ENCODE measurements at regions not wholly inside any gene's neighbourhood (a gene's known extent, or its start where the extent isn't known, plus 50 kb on each side); places are given as distances from the start of the nearest gene placed in this dataset.
A peak's percentile ranks its signal among the peaks of the same experiment; 100 is the strongest.

GRCh38 chr6:48813836-48814235 is 649.2 kb downstream of the MMUT start:
- DNase-seq, result no peak

GRCh38 chr6:48809700-48810099 is 653.4 kb downstream of the MMUT start:
- DNase-seq, result no peak

- DNase-seq, result no peak
Measured at GRCh38 chr6:48809245-48809644, 653.8 kb downstream of the MMUT start.

GRCh38 chr6:48798296-48798695 is 664.8 kb downstream of the MMUT start:
- DNase-seq, result no peak

- no peak for DNase-seq
Measured at GRCh38 chr6:48782225-48782624, 671.2 kb upstream of the PTCHD4 start.

- DNase-seq, result no peak
Measured at GRCh38 chr6:48777411-48777810, 666.4 kb upstream of the PTCHD4 start.

GRCh38 chr6:48775157-48775556 is 664.2 kb upstream of the PTCHD4 start:
- no peak for DNase-seq

GRCh38 chr6:48774276-48774675 is 663.3 kb upstream of the PTCHD4 start:
- DNase-seq, result no peak

GRCh38 chr6:48766349-48766748 is 655.4 kb upstream of the PTCHD4 start:
- DNase-seq, result no peak

GRCh38 chr6:48765352-48765961 is 654.5 kb upstream of the PTCHD4 start:
- peak; percentile 49 for DNase-seq

- DNase-seq, result no peak
Measured at GRCh38 chr6:48764286-48765044, 653.5 kb upstream of the PTCHD4 start.

- no peak for DNase-seq
Measured at GRCh38 chr6:48757661-48758060, 646.7 kb upstream of the PTCHD4 start.

GRCh38 chr6:48755315-48755714 is 644.3 kb upstream of the PTCHD4 start:
- no peak for DNase-seq

- no peak for DNase-seq
Measured at GRCh38 chr6:48754641-48755040, 643.6 kb upstream of the PTCHD4 start.

GRCh38 chr6:48750861-48751260 is 639.9 kb upstream of the PTCHD4 start:
- no peak for DNase-seq

GRCh38 chr6:48747471-48747870 is 636.5 kb upstream of the PTCHD4 start:
- DNase-seq, result no peak

GRCh38 chr6:48747040-48747439 is 636.0 kb upstream of the PTCHD4 start:
- no peak for DNase-seq

- no peak for DNase-seq
Measured at GRCh38 chr6:48744948-48745347, 634.0 kb upstream of the PTCHD4 start.

- DNase-seq, result no peak
Measured at GRCh38 chr6:48743738-48744137, 632.7 kb upstream of the PTCHD4 start.

GRCh38 chr6:48736501-48737206 is 625.7 kb upstream of the PTCHD4 start:
- DNase-seq, result no peak

- DNase-seq, result no peak
Measured at GRCh38 chr6:48735846-48736245, 624.8 kb upstream of the PTCHD4 start.

- no peak for DNase-seq
Measured at GRCh38 chr6:48733581-48733980, 622.6 kb upstream of the PTCHD4 start.

- no peak for DNase-seq
Measured at GRCh38 chr6:48714699-48715098, 603.7 kb upstream of the PTCHD4 start.

- no peak for DNase-seq
Measured at GRCh38 chr6:48714250-48714649, 603.3 kb upstream of the PTCHD4 start.

Data from NCI-H510A (cell line).